Renal cortical epithelial cell (primary cell): ENCODE measurements at regions not wholly inside any gene's neighbourhood (a gene's known extent, or its start where the extent isn't known, plus 50 kb on each side); places are given as distances from the start of the nearest gene placed in this dataset.
"Not testable (repeated sequence)": the region's sequence is repeated elsewhere in the genome, so short reads cannot be mapped to it uniquely, and the experiment has no call there.

Experiments used
- DNase-seq: peaks from one replicate; pipeline ENCODE4 v3.0.0-alpha.2; 2011; ENCODE audit warnings: low read depth

GRCh38 chr14:106268013-106268727 lies 741.8 kb downstream of the TMEM121 start:
- no peak for DNase-seq

DNA sequence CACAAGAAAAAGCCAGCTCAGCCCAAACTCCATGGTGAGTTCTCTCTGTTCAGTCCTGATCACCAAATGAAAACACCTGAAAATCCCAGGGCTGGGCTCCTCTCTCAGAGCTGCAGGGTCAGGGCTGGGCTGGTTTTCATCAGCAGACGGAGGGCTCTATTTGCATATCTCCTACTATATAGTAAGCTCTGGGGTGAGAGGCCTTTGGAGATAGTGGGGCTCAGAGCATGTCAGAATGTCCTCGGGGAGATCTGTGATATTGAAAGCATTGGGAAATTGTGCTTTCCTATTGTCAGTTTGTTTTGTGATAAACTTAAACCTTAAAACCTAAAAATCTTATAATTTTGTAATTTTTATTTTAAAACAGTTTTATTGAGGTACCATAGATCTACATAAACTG lies 742.6 kb downstream of the TMEM121 start:
- DNase-seq = no peak

- DNase-seq = no peak
These were observed 743.2 kb downstream of the TMEM121 start for GRCh38 chr14:106269451-106270204.

DNA sequence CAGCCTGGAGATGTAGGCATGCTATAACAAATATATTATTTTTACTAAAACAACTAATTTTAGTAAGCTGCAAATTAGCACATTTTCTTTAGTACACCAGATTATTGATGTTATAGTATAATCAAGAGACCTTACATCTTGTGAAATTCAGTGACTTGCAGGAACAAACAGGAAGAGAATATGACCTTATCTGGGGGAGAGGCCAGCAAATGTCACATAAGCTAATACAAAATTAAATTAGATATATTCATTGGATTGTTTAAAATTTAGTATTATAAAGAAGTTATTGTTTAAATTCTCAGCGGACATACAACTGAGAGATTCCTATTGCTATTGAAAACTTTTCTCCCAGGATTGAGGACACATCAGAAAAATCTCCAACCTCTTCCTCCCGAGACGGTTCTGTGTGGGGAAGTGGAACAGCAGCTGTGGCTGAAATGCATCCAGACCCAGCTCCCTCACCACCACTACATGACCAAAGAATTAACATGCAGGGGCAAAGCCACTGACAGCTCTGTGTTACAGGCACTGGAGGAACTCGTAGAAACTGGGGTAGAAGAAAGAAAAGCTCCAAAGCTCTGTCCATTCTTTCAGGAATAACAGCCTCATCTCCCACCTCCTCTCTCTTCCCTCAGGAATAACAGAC lies 744.2 kb downstream of the TMEM121 start:
- not testable (repeated sequence) for DNase-seq

- no peak for DNase-seq
These were observed 750.2 kb downstream of the TMEM121 start for GRCh38 chr14:106276326-106277267.

DNA sequence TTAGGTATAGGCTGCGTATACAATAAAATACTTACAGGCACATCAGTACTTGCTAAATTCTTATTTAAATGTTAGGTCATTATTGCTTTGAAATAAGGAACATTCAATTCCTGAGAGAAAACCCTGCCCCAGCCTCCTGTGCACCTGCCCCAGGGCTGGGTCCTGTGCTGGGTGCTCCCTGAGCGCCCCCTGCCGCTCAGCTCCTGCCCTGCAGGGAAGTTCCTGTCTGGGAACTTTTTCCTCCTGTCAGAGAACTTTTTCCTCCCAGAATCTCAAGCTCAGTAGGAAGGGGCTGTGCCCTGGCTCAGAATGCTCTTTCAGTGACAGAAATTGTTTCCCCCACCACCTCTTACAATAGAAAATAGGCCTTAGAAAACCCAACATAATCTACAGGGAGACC lies 751.1 kb downstream of the TMEM121 start:
- no peak for DNase-seq

GRCh38 chr14:106280876-106281275 lies 754.5 kb downstream of the TMEM121 start:
- DNase-seq = no peak

- DNase-seq = no peak
These were observed 760.4 kb downstream of the TMEM121 start for GRCh38 chr14:106286697-106287290.

- DNase-seq = no peak
These were observed 761.1 kb downstream of the TMEM121 start for GRCh38 chr14:106287506-106287905.

DNA sequence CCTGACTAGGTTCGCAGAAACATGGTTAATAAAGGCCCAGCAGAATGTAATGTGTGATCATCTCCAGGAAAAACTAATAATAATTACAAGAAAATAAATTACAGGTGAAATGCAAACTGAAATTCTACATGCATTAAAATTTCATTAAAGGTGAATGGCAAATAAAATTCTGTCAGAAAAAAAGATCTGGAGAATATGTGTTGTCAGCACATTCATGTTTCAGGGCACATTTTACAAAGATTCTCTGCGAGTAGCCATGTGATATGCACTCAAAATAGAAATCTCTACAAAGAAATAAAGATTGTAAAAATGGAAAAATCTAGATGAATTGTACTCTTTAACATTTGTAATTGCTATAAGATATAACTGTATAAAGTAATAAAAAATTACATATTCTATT lies 765.2 kb downstream of the TMEM121 start:
- DNase-seq = no peak

DNA sequence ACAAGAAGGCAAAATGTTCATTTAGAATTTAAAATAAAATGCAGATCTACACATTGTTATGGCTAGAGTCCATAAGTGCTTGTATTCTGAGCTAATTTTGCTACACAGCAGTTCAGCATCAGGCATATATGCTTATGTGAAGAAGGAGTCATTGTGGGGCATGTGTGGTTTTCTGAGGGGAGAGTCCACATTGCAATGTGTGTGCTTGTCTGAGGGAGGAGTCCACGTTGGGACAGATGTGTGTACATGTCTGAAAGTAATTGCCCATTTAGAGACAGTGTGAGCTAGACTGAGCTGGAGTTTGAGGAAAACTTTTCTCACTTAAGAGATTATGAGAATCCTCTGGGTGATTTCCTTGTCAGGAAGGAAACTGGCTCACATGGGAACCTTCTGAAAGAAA lies 767.9 kb downstream of the TMEM121 start:
- DNase-seq = no peak

GRCh38 chr14:106300951-106301510 lies 774.6 kb downstream of the TMEM121 start:
- not testable (repeated sequence) for DNase-seq

GRCh38 chr14:106301609-106302008 lies 775.2 kb downstream of the TMEM121 start:
- DNase-seq = not testable (repeated sequence)

DNA sequence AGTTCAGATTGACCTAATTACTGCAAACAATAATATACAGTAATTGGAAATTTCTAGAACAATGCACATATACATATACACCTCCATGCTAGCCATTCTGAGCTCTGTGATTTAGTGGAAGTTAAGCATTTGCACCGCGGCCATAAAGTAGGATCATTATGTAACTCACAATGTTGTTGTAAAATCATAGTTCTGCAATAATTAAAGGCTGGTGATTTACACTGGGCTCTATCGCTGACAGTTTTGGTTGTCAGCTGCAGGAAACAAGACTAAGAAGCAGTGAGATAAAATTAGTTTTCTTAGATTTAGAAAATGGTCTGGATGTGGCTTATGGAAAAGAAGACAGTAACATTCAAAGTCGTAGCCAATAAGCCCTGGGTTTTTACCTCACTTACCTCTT lies 776.3 kb downstream of the TMEM121 start:
- DNase-seq = no peak

- no peak for DNase-seq
These were observed 777.9 kb downstream of the TMEM121 start for GRCh38 chr14:106304271-106304670.

GRCh38 chr14:106308839-106309389 lies 782.5 kb downstream of the TMEM121 start:
- DNase-seq = no peak

DNA sequence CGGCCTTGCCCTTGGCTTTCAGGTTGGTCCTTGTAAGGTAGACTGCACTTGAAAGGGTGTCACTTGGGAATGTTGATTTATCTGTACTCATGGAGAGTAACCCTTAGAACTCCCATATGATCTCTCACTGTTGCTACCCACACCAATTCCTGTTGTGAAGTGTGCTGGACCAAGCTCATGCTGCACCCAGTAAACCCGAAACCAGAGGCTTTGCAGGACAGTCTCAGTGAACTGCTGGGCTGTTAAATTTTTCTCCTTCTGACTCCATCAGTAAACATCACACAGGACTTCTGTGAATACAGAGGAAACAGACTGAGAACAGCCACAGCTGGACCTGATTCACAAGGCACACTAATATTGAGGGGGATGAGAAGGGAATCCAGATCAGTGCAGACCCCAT lies 783.0 kb downstream of the TMEM121 start:
- DNase-seq = no peak

- no peak for DNase-seq
These were observed 789.1 kb downstream of the TMEM121 start for GRCh38 chr14:106315436-106315835.

DNA sequence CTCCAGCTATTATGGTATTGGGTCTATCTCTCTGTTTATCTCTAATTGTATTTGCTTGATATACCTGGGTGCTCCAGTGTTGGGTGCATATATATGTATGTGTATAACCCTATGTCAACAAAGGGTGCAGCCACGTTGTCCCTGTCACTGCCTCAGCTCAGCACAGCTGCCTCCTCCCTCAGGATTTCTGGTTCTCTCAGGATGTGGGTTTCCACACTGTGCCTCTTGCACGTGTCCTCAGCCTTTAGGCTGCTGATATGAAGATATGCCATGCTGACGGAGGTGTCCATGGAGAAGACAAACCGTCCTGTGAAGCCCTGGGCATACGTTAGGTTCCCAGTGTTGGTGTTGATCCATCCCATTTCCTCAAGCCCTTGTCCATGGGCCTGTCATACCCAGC lies 791.2 kb downstream of the TMEM121 start:
- DNase-seq = no peak

DNA sequence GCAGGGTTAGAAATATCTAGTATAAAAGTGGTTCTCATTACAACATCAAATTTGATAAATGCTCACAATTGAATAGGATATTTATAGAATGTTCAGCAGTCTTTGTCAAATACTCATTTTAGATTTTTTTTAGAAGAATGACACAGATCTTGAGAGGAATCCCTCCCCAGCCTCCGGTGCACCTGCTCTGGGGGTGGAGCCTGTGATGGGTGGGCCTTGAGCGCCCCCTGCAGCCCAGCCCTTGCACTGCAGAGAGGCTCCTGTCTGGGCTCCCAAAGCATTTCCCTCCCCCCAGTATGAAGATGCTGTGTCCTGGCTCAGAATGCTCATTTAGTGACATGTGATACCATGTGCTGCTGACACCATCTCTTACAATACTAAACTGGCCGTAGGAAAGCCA lies 792.3 kb downstream of the TMEM121 start:
- no peak for DNase-seq

DNA sequence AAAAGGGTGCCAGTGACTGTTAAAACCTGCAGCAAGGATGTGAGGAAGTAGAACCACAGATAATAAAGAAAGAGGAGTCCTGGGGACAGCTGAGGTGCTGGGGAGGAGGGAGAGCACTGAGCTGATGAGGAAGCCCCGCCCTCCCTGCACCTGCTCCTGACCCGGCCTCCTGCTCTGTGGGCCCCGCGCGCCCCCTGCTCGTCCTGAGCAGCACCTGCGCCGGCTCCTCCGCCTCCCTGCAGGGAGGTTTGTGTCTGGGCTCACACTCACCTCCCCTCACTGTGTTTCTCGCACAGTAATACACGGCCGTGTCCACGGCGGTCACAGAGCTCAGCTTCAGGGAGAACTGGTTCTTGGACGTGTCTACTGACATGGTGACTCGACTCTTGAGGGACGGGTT lies 797.6 kb downstream of the TMEM121 start:
- not testable (repeated sequence) for DNase-seq
